HepG2 (cell line): ENCODE measurements at regions not wholly inside any gene's neighbourhood (a gene's known extent, or its start where the extent isn't known, plus 50 kb on each side); places are given as distances from the start of the nearest gene placed in this dataset.

Experiments
- ATAC-seq: fragments of 200-7000 bp; cut with Tn5 transposase; 3 replicates; pipeline ENCODE4 v1.9.1; 2020; ENCODE audit warnings: mild to moderate bottlenecking, moderate library complexity
- BruUV-seq: library from RNA; stranded (reverse); fragments of 400-500 nt; replicated peaks from 2 replicates; lab custom pipeline; 2021; lab: Mats Ljungman, UMichigan
- CTCF ChIA-PET: fragments of 300-600 bp; formaldehyde crosslinking; extraction: SDS; loops from one replicate; lab custom pipeline; 2021; ENCODE audit warnings: low total read pairs, inconsistent platforms, low intra/inter-chr PET ratio; lab: Yijun Ruan, JAX
- POLR2A ChIA-PET: fragments of 350-600 bp; sonication (Branson Sonifier 250); formaldehyde crosslinking; loops from one replicate; lab custom pipeline; 2020; ENCODE audit warnings: antibody characterized with exemption, inconsistent platforms; lab: Yijun Ruan, JAX
- DNase-seq: peaks from one replicate; pipeline ENCODE4 v3.0.0-alpha.2; 2015; ENCODE audit warnings: low spot score
- FAIRE-seq: peaks from 3 replicates; lab custom pipeline; 2011; peaks lifted over from hg19 to GRCh38; lab: Jason Lieb, UNC
- H2AFZ ChIP-seq: one replicate; pipeline ENCODE4 v1.6.1; 2011; ENCODE audit warnings: low read length, inconsistent platforms
- H3K27ac ChIP-seq: fragments of 300-600 bp; 3 replicates; pipeline ENCODE4 v1.8.0; 2011; ENCODE audit warnings: mixed run types, mild to moderate bottlenecking, mixed read lengths, low read length, inconsistent platforms; ENCODE audit not compliant: insufficient read depth; ENCODE audit errors: extremely low read length
- H3K27me3 ChIP-seq, 2 experiments: fragments of 200-600 bp in 1 of 2; 2 replicates in 1 of 2; 3 replicates in 1 of 2; pipeline versions ENCODE4 v1.6.0 to v1.8.0; 2011; ENCODE audit warnings: low read length in 2 of 2, mild to moderate bottlenecking in 2 of 2, moderate library complexity in 2 of 2, inconsistent platforms in 1 of 2; ENCODE audit not compliant: insufficient read depth in 2 of 2, control insufficient read depth in 1 of 2
- H3K36me3 ChIP-seq, 2 experiments: fragments of 200-600 bp in 1 of 2; replicated peaks in 1 of 2; 2 replicates in 1 of 2; 3 replicates in 1 of 2; pipeline versions ENCODE4 v1.5.1 to v1.8.0; 2011; ENCODE audit warnings: low read length in 2 of 2, inconsistent platforms in 1 of 2; ENCODE audit not compliant: insufficient read depth in 2 of 2, control insufficient read depth in 1 of 2
- H3K4me1 ChIP-seq: 2 replicates; pipeline ENCODE4 v1.5.1; 2012; ENCODE audit warnings: low read length, inconsistent platforms; ENCODE audit not compliant: insufficient read depth
- H3K4me2 ChIP-seq: 2 replicates; pipeline ENCODE4 v1.6.0; 2011; ENCODE audit warnings: low read depth, low read length, inconsistent platforms
- H3K4me3 ChIP-seq, 3 experiments: fragments of 200-600 bp in 1 of 3; sonication (generic), shearing (Covaris generic) in 1 of 3; replicated peaks in 1 of 3; 2 replicates each; pipeline ENCODE4 v1.5.1; 2011 to 2016; ENCODE audit warnings: low read length in 3 of 3, inconsistent platforms in 2 of 3, low read depth in 2 of 3, mild to moderate bottlenecking in 2 of 3, control low read depth in 1 of 3, mixed read lengths in 1 of 3; ENCODE audit not compliant: insufficient read depth in 1 of 3
- H3K79me2 ChIP-seq: one replicate; pipeline ENCODE4 v1.6.1; 2011; ENCODE audit warnings: low read length, inconsistent platforms; ENCODE audit not compliant: insufficient read depth
- H3K9ac ChIP-seq: 2 replicates; pipeline ENCODE4 v1.6.0; 2011; ENCODE audit warnings: mild to moderate bottlenecking, low read depth, low read length, inconsistent platforms; ENCODE audit not compliant: insufficient read depth
- H3K9me3 ChIP-seq: 2 replicates; pipeline ENCODE4 v1.5.1; 2012; ENCODE audit warnings: mild to moderate bottlenecking, low read length
- H4K20me1 ChIP-seq: 2 replicates; pipeline ENCODE4 v1.6.0; 2011; ENCODE audit warnings: inconsistent platforms, mild to moderate bottlenecking, low read length, moderate library complexity; ENCODE audit not compliant: insufficient read depth
- GFI1 ChIP-seq: sonication (generic); formaldehyde crosslinking; IDR thresholded peaks from 2 replicates; pipeline ENCODE4 v1.5.0; 2020; ENCODE audit warnings: missing genetic modification reagents, mild to moderate bottlenecking, borderline replicate concordance
- MEF2D ChIP-seq: sonication (generic); formaldehyde crosslinking; IDR thresholded peaks from 2 replicates; pipeline ENCODE4 v1.5.1; 2020; ENCODE audit warnings: mild to moderate bottlenecking, missing genetic modification reagents
- SCMH1 ChIP-seq: sonication (generic); formaldehyde crosslinking; IDR thresholded peaks from 2 replicates; pipeline ENCODE4 v1.9.0; 2021; ENCODE audit warnings: missing genetic modification reagents, mild to moderate bottlenecking, borderline replicate concordance
- ZIK1 ChIP-seq: sonication (generic); formaldehyde crosslinking; IDR thresholded peaks from 2 replicates; pipeline ENCODE4 v1.5.0; 2020; ENCODE audit warnings: mild to moderate bottlenecking, low read depth, missing genetic modification reagents, borderline replicate concordance
- ZNF160 ChIP-seq: sonication (generic); formaldehyde crosslinking; IDR thresholded peaks from 2 replicates; pipeline ENCODE4 v1.8.0; 2022; ENCODE audit warnings: mild to moderate bottlenecking, inconsistent platforms, missing genetic modification reagents
- ZNF484 ChIP-seq: sonication (generic); formaldehyde crosslinking; IDR thresholded peaks from 2 replicates; pipeline ENCODE4 v1.5.1; 2020; ENCODE audit warnings: mild to moderate bottlenecking, low read depth, missing genetic modification reagents, borderline replicate concordance
- ZNF660 ChIP-seq: sonication (generic); formaldehyde crosslinking; IDR thresholded peaks from 2 replicates; pipeline ENCODE4 v1.5.1; 2020; ENCODE audit warnings: mild to moderate bottlenecking, low read depth, missing genetic modification reagents, borderline replicate concordance
- ZNF737 ChIP-seq: sonication (generic); formaldehyde crosslinking; IDR thresholded peaks from 2 replicates; pipeline ENCODE4 v1.5.0; 2020; ENCODE audit warnings: missing genetic modification reagents, mild to moderate bottlenecking, borderline replicate concordance
- ZNF83 ChIP-seq: sonication (generic); formaldehyde crosslinking; IDR thresholded peaks from 2 replicates; pipeline ENCODE4 v1.4.0; 2020; ENCODE audit warnings: missing genetic modification reagents, mild to moderate bottlenecking, borderline replicate concordance
- WGBS: methylation state at CpG from one replicate; pipeline ENCODE4 v1.1.6; 2017; ENCODE audit warnings: low lambda C conversion rate; 5-methylcytosine and 5-hydroxymethylcytosine counted together
- in situ Hi-C: cut with HindIII; loops from 2 replicates; pipeline ENCODE4 v1.10.0; 2017; ENCODE audit warnings: low pct_unique_long_range_greater_than_20kb; ENCODE audit not compliant: extremely low pct_ligation_motif_present
- intact Hi-C: fragments of 100-400 bp; cut with micrococcal nuclease; formaldehyde crosslinking; loops from one replicate; pipeline ENCODE4 v1.10.0; 2022; ENCODE audit not compliant: unreplicated experiment

DNA sequence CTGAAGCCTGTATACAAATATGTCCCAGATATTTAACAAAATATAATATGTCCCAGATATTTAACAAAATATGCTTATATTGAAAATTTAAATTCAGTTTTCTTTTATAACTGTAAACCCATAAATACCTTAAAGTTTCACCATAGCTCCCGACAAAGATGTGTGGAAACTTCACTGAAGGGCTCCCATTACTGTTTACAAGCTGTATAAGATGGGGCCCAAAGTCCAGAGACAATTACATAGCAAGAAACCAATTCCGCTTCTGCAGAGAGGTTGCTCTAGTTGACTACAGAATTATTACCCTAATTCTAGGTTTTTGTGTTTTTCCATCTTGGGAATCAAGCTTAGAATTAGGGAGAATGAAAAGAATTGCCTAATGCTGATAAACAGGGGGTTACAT, 102.6 kb upstream of the EPHA6 start:
- ATAC-seq = no peak
- Histone ChIP-seq H3K4me3 (no peak overlapping the region), H2AFZ (no peak overlapping the region), H3K9me3 (no peaks in the 10 kb centered on the region; the same call in 1 of the 2 replicates), H3K27me3 (no peaks in the 10 kb centered on the region), H4K20me1 (no peaks in the 10 kb centered on the region), H3K4me2 (no peak overlapping the region), H3K9ac (no peak overlapping the region), H3K79me2 (no peaks in the 10 kb centered on the region), H3K36me3 (no peaks in the 10 kb centered on the region), H3K27ac (no peak overlapping the region), H3K4me1 (no peaks in the 10 kb centered on the region)
- intact Hi-C loops = no loop called here
- no peak for DNase-seq
- no TSS peak for BruUV-seq
- in situ Hi-C loops = no loop called here
- CTCF ChIA-PET = no interaction called here
- FAIRE-seq = no peak
- 0% methylated on average over 2 of the region's 2 CpGs for WGBS
- TF ChIP-seq GFI1 = no peak
- POLR2A ChIA-PET = no interaction called here

DNA sequence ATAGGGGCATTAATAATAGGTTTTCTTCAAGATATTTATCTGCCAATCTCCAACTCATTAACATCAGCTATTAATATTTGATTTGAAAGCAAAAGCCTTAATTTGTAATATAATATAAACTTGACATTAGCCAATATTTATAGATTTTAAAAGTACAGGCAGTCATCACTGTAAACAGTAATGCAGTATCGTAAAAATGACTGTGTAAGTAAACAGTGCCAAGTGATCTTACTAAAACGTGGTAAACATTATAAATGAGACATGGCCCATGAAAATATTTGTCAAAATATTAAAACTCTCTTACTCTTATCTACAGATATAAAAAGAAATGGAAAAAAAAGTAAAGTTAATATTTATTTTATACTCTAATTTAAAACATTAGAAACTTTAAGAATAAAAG, 101.6 kb upstream of the EPHA6 start:
- ChIA-PET POLR2A (no interaction called here), CTCF (no interaction called here)
- intact Hi-C loops = no loop called here
- Histone ChIP-seq H3K27me3 (no peaks in the 10 kb centered on the region), H4K20me1 (no peaks in the 10 kb centered on the region), H3K9me3 (no peaks in the 10 kb centered on the region; the same call in 1 of the 2 replicates), H3K27ac (no peak overlapping the region), H3K36me3 (no peaks in the 10 kb centered on the region), H3K79me2 (no peaks in the 10 kb centered on the region), H3K4me2 (no peak overlapping the region), H3K4me3 (no peak overlapping the region), H3K4me1 (no peaks in the 10 kb centered on the region), H2AFZ (no peak overlapping the region), H3K9ac (no peak overlapping the region)
- DNase-seq (no peak), ATAC-seq (no peak), FAIRE-seq (no peak)
- WGBS = 20% methylated on average over 2 of the region's 2 CpGs
- no peak for TF ChIP-seq ZNF484 (CRISPR knock-in tag)
- no peak for TF ChIP-seq ZNF83 (CRISPR knock-in tag)
- TF ChIP-seq ZNF660 (CRISPR knock-in tag) = no peak
- TF ChIP-seq ZIK1 (CRISPR knock-in tag) = no peak
- TF ChIP-seq MEF2D = no peak
- TF ChIP-seq ZNF737 (CRISPR knock-in tag) = no peak
- TF ChIP-seq ZNF160 (CRISPR knock-in tag) = no peak
- no peak for TF ChIP-seq SCMH1 (CRISPR knock-in tag)
- no TSS peak for BruUV-seq
- in situ Hi-C loops = no loop called here
